ENCODE measurements at regions not wholly inside any gene's neighbourhood (a gene's known extent, or its start where the extent isn't known, plus 50 kb on each side); places are given as distances from the start of the nearest gene placed in this dataset.

DNA sequence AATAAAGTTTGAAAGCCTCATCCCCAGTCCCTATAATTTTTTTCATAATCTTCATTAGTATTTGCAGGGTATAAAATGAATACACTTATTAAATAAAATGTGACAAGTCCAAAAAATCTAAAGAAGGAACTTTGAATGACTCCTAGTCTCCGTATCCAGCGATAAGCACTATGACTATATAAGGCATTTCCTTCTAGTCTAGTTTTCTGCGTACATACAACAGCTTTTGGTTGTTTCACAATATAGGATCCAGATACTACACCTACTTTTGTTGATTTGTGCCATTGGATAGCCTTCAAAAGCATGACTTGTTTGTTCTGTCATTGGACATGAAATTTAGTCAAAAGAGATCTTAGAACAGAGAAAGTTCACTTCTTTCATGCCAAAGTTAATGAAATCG, 133.3 kb upstream of the PWP1 start:
- TF ChIP-seq, protein P1, sequence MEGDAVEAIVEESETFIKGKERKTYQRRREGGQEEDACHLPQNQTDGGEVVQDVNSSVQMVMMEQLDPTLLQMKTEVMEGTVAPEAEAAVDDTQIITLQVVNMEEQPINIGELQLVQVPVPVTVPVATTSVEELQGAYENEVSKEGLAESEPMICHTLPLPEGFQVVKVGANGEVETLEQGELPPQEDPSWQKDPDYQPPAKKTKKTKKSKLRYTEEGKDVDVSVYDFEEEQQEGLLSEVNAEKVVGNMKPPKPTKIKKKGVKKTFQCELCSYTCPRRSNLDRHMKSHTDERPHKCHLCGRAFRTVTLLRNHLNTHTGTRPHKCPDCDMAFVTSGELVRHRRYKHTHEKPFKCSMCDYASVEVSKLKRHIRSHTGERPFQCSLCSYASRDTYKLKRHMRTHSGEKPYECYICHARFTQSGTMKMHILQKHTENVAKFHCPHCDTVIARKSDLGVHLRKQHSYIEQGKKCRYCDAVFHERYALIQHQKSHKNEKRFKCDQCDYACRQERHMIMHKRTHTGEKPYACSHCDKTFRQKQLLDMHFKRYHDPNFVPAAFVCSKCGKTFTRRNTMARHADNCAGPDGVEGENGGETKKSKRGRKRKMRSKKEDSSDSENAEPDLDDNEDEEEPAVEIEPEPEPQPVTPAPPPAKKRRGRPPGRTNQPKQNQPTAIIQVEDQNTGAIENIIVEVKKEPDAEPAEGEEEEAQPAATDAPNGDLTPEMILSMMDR (IDR thresholded peaks at IDR 0.05), result no peak
- TF ChIP-seq POLR2A (IDR thresholded peaks at IDR 0.05), result no peak

Measured in esophagus squamous epithelium (tissue), 4 donors.